Kidney (tissue), 13 donors: ENCODE measurements at regions not wholly inside any gene's neighbourhood (a gene's known extent, or its start where the extent isn't known, plus 50 kb on each side); places are given as distances from the start of the nearest gene placed in this dataset.

Experiments
- DNase-seq, 5 donors: peaks; one replicate each; pipeline ENCODE4 v3.0.0-alpha.2; 2013 to 2020
- FAIRE-seq: peaks from 2 replicates; lab custom pipeline; 2012; peaks lifted over from hg19 to GRCh38; lab: Jason Lieb, UNC
- H3K27ac ChIP-seq, 2 donors: one replicate each; pipeline ENCODE4 v1.7.0; 2013; ENCODE audit warnings: low read depth in 2 of 2, low read length in 2 of 2, inconsistent platforms in 1 of 2
- H3K27me3 ChIP-seq: one replicate; pipeline ENCODE4 v1.7.1; 2013; ENCODE audit warnings: low read length, inconsistent platforms; ENCODE audit not compliant: control insufficient read depth, insufficient read depth
- H3K36me3 ChIP-seq, 3 donors: one replicate each; pipeline versions ENCODE4 v1.7.0 to v1.7.1; 2013; ENCODE audit warnings: low read length in 3 of 3, control low read depth in 1 of 3, inconsistent platforms in 1 of 3; ENCODE audit not compliant: insufficient read depth in 3 of 3, control insufficient read depth in 2 of 3
- H3K4me1 ChIP-seq, 3 donors: one replicate each; pipeline versions ENCODE4 v1.7.0 to v1.7.1; 2013; ENCODE audit warnings: low read length in 3 of 3, inconsistent platforms in 1 of 3, low read depth in 1 of 3; ENCODE audit not compliant: control insufficient read depth in 2 of 3, insufficient read depth in 2 of 3
- H3K4me3 ChIP-seq, 3 donors: one replicate each; pipeline versions ENCODE4 v1.7.0 to v1.8.1; 2013; ENCODE audit warnings: low read length in 3 of 3, control low read depth in 1 of 3, inconsistent platforms in 1 of 3
- H3K9ac ChIP-seq, 3 donors: one replicate each; pipeline versions ENCODE4 v1.7.0 to v1.7.1; 2013; ENCODE audit warnings: low read length in 3 of 3, control low read depth in 1 of 3, inconsistent platforms in 1 of 3
- H3K9me3 ChIP-seq, 3 donors: one replicate each; pipeline versions ENCODE4 v1.7.0 to v1.7.1; 2013; ENCODE audit warnings: low read length in 3 of 3, control low read depth in 1 of 3, inconsistent platforms in 1 of 3; ENCODE audit not compliant: control insufficient read depth in 2 of 3, insufficient read depth in 1 of 3
- intact Hi-C: fragments of 100-400 bp; cut with DNase I; formaldehyde crosslinking; loops from one replicate; pipeline ENCODE4 v1.11.1; 2022
- TF ChIP-seq, protein P1 (sequence below): IDR thresholded peaks from 3 replicates; pipeline ENCODE4 v1.5.1; 2012; ENCODE audit warnings: mild to moderate bottlenecking, moderate library complexity, borderline replicate concordance; ENCODE audit not compliant: insufficient read depth; ENCODE audit errors: extremely low read depth
- donor health status: control.
- donor health status: control.
- donor health status: control.
- donor health status: control.
- donor health status: control.
- donor health status: DM: yes; HTN: yes; CAD: no.
- donor health status: Normal renal cell carcinoma (clear cell type).

GRCh38 chr3:95939235-95939809 lies 875.1 kb upstream of the EPHA6 start:
- Histone ChIP-seq H3K9ac (no peak overlapping the region), H3K27me3 (no peaks in the 10 kb centered on the region), H3K27ac (no peak overlapping the region), H3K4me1 (no peaks in the 10 kb centered on the region), H3K4me3 (no peak overlapping the region), H3K36me3 (no peaks in the 10 kb centered on the region), H3K9me3 (no peaks in the 10 kb centered on the region)
- no peak for DNase-seq
- intact Hi-C loops = no loop called here
- TF ChIP-seq, protein P1, sequence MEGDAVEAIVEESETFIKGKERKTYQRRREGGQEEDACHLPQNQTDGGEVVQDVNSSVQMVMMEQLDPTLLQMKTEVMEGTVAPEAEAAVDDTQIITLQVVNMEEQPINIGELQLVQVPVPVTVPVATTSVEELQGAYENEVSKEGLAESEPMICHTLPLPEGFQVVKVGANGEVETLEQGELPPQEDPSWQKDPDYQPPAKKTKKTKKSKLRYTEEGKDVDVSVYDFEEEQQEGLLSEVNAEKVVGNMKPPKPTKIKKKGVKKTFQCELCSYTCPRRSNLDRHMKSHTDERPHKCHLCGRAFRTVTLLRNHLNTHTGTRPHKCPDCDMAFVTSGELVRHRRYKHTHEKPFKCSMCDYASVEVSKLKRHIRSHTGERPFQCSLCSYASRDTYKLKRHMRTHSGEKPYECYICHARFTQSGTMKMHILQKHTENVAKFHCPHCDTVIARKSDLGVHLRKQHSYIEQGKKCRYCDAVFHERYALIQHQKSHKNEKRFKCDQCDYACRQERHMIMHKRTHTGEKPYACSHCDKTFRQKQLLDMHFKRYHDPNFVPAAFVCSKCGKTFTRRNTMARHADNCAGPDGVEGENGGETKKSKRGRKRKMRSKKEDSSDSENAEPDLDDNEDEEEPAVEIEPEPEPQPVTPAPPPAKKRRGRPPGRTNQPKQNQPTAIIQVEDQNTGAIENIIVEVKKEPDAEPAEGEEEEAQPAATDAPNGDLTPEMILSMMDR = no peak
- no peak for FAIRE-seq

DNA sequence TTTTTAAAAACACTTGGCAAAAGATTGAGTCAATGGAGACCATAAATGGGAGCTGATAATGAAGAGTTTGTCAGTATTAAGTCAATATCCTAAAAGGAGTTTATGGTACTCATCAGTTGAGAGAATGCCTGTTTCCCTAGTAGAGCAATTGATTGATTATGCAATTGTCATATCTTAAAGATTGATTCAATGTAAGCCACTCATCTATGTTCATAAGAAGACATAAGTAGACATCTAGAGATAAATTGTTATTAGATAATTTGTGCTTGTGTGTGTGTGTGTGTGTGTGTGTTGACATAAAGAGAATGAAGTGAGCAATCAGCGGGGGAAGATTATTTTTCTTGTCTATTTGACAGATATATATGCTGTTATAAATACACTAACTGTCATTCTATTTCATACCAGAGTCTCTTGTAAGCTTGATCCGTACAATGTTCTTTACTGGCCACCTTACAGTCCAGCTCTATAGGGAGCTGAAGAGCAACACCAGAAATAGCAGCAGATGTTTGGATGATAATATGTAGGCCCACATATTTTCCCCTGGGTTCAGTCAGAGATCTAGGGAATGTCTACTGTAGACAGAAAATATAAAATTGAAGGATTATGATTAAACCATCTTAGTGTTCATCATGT lies 848.6 kb upstream of the EPHA6 start:
- TF ChIP-seq, protein P1 = no peak
- Histone ChIP-seq H3K4me3 (no peak overlapping the region), H3K4me1 (no peaks in the 10 kb centered on the region), H3K27me3 (no peaks in the 10 kb centered on the region), H3K9me3 (no peaks in the 10 kb centered on the region), H3K27ac (no peak overlapping the region), H3K9ac (no peak overlapping the region), H3K36me3 (no peaks in the 10 kb centered on the region)
- intact Hi-C loops = no loop called here
- FAIRE-seq (no peak), DNase-seq (no peak)

GRCh38 chr3:95971573-95971972 lies 842.8 kb upstream of the EPHA6 start:
- Histone ChIP-seq H3K36me3 (no peaks in the 10 kb centered on the region), H3K27me3 (no peaks in the 10 kb centered on the region), H3K4me1 (no peaks in the 10 kb centered on the region), H3K4me3 (no peak overlapping the region), H3K27ac (no peak overlapping the region), H3K9ac (no peak overlapping the region), H3K9me3 (no peaks in the 10 kb centered on the region)
- FAIRE-seq (no peak), DNase-seq (no peak)
- TF ChIP-seq, protein P1 = no peak
- intact Hi-C loops = no loop called here
